ENCODE measurements at regions not wholly inside any gene's neighbourhood (a gene's known extent, or its start where the extent isn't known, plus 50 kb on each side); places are given as distances from the start of the nearest gene placed in this dataset.

- no peak for TF ChIP-seq FOSB (CRISPR knock-in tag; IDR thresholded peaks at IDR 0.05)
- no peak for TF ChIP-seq NR3C1 (IDR thresholded peaks at IDR 0.05)
These were observed 87.9 kb downstream of the TMEM114 start (continued) for GRCh38 chr16:8502446-8502845.

DNA sequence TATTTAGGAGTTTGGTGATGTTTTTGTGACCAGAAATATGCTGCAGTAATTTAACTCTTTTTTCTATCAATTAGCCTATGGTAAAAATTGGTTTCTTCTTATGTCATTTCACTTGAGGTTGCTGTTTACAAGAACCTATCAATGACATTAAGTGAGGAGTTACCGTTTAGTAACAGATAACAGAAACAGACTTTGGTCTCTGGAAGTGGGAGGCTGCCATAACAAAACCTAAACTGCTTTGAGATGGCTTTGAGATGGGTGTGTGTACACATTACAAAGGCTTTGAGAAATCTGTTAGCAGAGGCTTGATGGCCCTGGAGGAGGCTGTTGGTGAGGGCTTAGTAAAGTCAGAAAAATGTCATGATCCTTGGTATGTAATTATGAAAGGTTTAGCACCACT is 90.0 kb downstream of the TMEM114 start:
- POLR2A ChIA-PET, result no interaction called here
- Histone ChIP-seq H3K4me2 (no peak overlapping the region), H3K9me3 (no peaks in the 10 kb centered on the region), H3K4me1 (no peaks in the 10 kb centered on the region), H3K27ac (no peak overlapping the region), H3K4me3 (no peak overlapping the region)
- TF ChIP-seq RFX5 (IDR thresholded peaks at IDR 0.05), result no peak
- no peak for TF ChIP-seq EHMT2 (IDR thresholded peaks at IDR 0.05; ENCODE audit: low read depth)
- TF ChIP-seq JUN (IDR thresholded peaks at IDR 0.05), result no peak
- no peak for TF ChIP-seq MAFK (IDR thresholded peaks at IDR 0.05; ENCODE audit: partially characterized antibody)
- TF ChIP-seq POLR2A (IDR thresholded peaks at IDR 0.05; ENCODE audit: low read length), result no peak
- TF ChIP-seq CBX2 (IDR thresholded peaks at IDR 0.05; ENCODE audit: borderline replicate concordance, low read depth), result no peak
- TF ChIP-seq KDM5A (IDR thresholded peaks at IDR 0.05), result no peak
- TF ChIP-seq HOXB5 (CRISPR knock-in tag; IDR thresholded peaks at IDR 0.05), result no peak
- TF ChIP-seq, protein P1, sequence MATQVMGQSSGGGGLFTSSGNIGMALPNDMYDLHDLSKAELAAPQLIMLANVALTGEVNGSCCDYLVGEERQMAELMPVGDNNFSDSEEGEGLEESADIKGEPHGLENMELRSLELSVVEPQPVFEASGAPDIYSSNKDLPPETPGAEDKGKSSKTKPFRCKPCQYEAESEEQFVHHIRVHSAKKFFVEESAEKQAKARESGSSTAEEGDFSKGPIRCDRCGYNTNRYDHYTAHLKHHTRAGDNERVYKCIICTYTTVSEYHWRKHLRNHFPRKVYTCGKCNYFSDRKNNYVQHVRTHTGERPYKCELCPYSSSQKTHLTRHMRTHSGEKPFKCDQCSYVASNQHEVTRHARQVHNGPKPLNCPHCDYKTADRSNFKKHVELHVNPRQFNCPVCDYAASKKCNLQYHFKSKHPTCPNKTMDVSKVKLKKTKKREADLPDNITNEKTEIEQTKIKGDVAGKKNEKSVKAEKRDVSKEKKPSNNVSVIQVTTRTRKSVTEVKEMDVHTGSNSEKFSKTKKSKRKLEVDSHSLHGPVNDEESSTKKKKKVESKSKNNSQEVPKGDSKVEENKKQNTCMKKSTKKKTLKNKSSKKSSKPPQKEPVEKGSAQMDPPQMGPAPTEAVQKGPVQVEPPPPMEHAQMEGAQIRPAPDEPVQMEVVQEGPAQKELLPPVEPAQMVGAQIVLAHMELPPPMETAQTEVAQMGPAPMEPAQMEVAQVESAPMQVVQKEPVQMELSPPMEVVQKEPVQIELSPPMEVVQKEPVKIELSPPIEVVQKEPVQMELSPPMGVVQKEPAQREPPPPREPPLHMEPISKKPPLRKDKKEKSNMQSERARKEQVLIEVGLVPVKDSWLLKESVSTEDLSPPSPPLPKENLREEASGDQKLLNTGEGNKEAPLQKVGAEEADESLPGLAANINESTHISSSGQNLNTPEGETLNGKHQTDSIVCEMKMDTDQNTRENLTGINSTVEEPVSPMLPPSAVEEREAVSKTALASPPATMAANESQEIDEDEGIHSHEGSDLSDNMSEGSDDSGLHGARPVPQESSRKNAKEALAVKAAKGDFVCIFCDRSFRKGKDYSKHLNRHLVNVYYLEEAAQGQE (IDR thresholded peaks at IDR 0.05), result no peak
- TF ChIP-seq JUNB (IDR thresholded peaks at IDR 0.05), result no peak
- no peak for TF ChIP-seq FOSB (CRISPR knock-in tag; IDR thresholded peaks at IDR 0.05)
- TF ChIP-seq ZC3H11A (IDR thresholded peaks at IDR 0.05), result no peak
- no peak for TF ChIP-seq KDM1A (IDR thresholded peaks at IDR 0.05; ENCODE audit: low read depth)
- no peak for TF ChIP-seq MAZ (IDR thresholded peaks at IDR 0.05; ENCODE audit: borderline replicate concordance, low read depth, low read length)
- TF ChIP-seq ELK1 (IDR thresholded peaks at IDR 0.05; ENCODE audit: low read depth, low read length), result no peak
- no peak for TF ChIP-seq MYC (IDR thresholded peaks at IDR 0.05; ENCODE audit: borderline replicate concordance, low read length)
- FAIRE-seq (no peak), DNase-seq (ENCODE audit: low read depth in 1 of 2, low spot score in 1 of 2) (no peak), ATAC-seq (no peak)
- WGBS (ENCODE audit: missing lambda C conversion rate), result 0% methylated on average over 1 of the region's 1 CpG
- CTCF ChIA-PET, result no interaction called here

DNA sequence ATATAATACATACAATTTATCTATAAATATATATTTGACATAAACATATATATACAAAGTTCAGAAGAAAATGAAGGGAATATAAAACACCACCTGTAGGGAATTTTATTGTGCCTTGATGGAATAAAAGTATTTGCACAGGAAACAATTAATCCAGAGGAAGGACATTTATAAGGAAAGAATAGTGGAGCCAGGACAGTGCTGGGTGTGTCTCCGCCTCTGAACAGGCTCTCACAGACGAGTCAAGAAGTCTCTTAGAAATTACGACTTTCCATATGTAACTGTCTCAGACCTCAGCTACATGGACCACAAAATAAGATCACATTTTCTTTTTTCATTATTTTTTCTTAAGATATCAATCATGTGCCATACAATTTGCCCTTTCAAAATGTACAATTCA is 93.9 kb downstream of the TMEM114 start:
- no peak for TF ChIP-seq POLR2A (IDR thresholded peaks at IDR 0.05; ENCODE audit: low read length)
- no peak for TF ChIP-seq TP53 (CRISPR knock-in tag; IDR thresholded peaks at IDR 0.05)
- TF ChIP-seq RARB (CRISPR knock-in tag; IDR thresholded peaks at IDR 0.05), result no peak
- no peak for TF ChIP-seq KDM1A (IDR thresholded peaks at IDR 0.05; ENCODE audit: low read depth)
- no peak for TF ChIP-seq HOXA7 (CRISPR knock-in tag; IDR thresholded peaks at IDR 0.05)
- ATAC-seq, result no peak
- Histone ChIP-seq H3K4me1 (no peaks in the 10 kb centered on the region), H3K27ac (no peak overlapping the region), H3K4me3 (no peak overlapping the region), H3K4me2 (no peak overlapping the region), H3K9me3 (no peaks in the 10 kb centered on the region)
- no peak for FAIRE-seq
- WGBS (ENCODE audit: missing lambda C conversion rate), result under 1% methylated on average over 3 of the region's 3 CpGs
- POLR2A ChIA-PET, result no interaction called here
- CTCF ChIA-PET, result no interaction called here
- no peak for DNase-seq (ENCODE audit: low read depth in 1 of 2, low spot score in 1 of 2)

GRCh38 chr16:8493972-8494371 is 96.3 kb downstream of the TMEM114 start:
- ChIA-PET POLR2A (no interaction called here), CTCF (interaction anchor here (0.7 to 0.9 kb wide), 2 partner anchors 57 to 735 kb away, joined by 3 to 5 read pairs; no protein-coding TSS in a partner anchor)
- no peak for ATAC-seq
- TF ChIP-seq RAD21 (conservative IDR thresholded peaks at IDR 0.05 in 1 of 2, IDR thresholded peaks at IDR 0.05 in 1 of 2) (0 out of 5 replicates have a peak, but pooled peaks of 1 of the 2 experiments have one; percentile 4), ESRRA (IDR thresholded peaks at IDR 0.05; ENCODE audit: borderline replicate concordance, low read length) (no peak), HES2 (IDR thresholded peaks at IDR 0.05) (no peak), HOXB13 (CRISPR knock-in tag; IDR thresholded peaks at IDR 0.05; ENCODE audit: low read depth) (no peak), HDAC2 (IDR thresholded peaks at IDR 0.05) (no peak)
- Histone ChIP-seq H3K4me2 (no peak overlapping the region), H3K4me1 (no peaks in the 10 kb centered on the region), H3K4me3 (no peak overlapping the region), H3K9me3 (no peaks in the 10 kb centered on the region), H3K27ac (no peak overlapping the region)
- peak in 1 of 2 experiments; percentile 4 for DNase-seq (ENCODE audit: low read depth in 1 of 2, low spot score in 1 of 2)
- WGBS (ENCODE audit: missing lambda C conversion rate), result 0% methylated on average over 1 of the region's 1 CpG
- FAIRE-seq, result no peak

All from A549 (cell line).